HG03175 (cell line): ENCODE measurements at regions not wholly inside any gene's neighbourhood (a gene's known extent, or its start where the extent isn't known, plus 50 kb on each side); places are given as distances from the start of the nearest gene placed in this dataset.
A peak's percentile ranks its signal among the peaks of the same experiment; 100 is the strongest.

ENCODE experiments used
- ATAC-seq: cut with Tn5 transposase; IDR thresholded peaks from one replicate; pipeline ENCODE4 v1.9.1; 2021; ENCODE audit warnings: mild to moderate bottlenecking, moderate library complexity; ENCODE audit not compliant: unreplicated experiment

GRCh38 chr3:5427021-5427420 lies 239.5 kb downstream of the EDEM1 start:
- ATAC-seq, result no peak

DNA sequence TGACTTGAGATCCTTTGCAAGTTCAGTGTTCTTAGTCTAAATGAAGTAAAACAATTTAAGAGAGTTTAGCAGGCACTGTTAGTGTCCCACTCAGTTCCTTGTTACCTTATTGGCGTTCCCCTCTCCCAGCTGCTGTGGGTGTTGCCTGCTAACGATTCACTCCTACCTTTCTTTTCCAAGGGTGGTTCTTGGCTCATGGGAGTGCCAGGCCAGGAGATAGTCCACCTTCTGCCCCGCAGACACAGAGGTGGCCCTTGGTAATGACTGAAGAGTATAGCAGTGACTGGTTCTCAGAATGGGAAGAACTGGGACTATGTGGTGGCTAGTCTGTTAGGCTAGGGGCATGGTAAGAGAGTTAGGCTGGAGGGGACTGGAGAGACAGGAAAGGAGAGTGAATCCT lies 240.4 kb downstream of the EDEM1 start:
- ATAC-seq, result no peak

- peak; percentile 80 for ATAC-seq
Measured at GRCh38 chr3:5428607-5429516, 241.4 kb downstream of the EDEM1 start.

DNA sequence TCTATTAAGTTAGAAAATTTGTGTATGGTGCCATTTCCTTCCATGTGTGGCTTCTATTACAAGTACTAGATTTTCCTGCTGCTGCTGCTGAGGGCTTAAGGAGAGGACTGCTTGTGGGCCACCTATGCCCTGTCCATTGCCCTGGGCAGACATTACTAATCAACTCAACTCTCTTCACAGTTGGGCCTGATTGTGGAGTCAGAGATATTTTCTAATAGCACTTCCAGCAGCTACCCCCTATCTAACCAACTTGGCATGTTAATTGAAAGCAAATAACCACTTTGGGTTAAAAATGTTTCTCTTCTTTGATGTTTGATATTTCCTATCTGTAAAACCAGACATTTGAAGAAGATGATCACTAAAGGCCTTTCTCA lies 242.0 kb downstream of the EDEM1 start:
- ATAC-seq, result no peak

DNA sequence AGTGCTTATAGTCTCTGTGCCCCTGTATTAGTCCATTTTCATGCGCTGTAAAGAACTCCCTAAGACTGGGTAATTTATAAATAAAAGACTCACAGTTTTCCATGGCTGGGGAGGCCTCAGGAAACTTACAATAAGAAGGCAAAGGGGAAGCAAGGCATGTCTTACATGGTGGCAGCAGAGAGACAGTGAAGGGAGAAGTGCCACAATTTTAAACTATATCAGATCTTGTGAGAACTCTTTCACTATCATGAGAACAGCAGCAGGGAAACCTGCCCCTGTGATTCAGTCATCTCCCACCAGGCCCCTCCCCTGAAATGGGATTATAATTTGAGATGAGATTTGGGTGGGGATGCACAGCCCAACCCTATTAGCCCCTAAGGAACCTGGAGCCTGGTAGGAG lies 243.2 kb downstream of the EDEM1 start:
- ATAC-seq, result no peak

DNA sequence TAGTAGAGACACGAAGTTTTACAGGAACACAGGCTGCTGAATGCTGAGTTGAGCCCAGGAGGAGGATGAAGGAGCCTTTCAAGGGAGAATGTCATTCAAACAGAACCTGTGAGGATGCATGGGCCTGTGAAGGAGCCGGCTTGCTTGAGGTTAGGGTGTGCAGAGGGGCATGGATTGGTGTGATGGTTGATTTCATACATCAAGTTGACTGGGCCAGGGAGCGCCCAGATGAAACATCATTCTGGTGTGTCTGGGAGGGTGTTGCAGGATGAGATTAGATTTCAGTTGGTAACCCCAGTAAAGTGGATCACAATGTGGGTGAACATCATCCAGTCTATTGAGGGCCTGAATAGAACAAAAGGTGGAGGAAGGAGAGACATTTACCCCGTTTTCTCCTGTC lies 243.6 kb downstream of the EDEM1 start:
- ATAC-seq, result no peak

GRCh38 chr3:5431811-5432378 lies 244.4 kb downstream of the EDEM1 start:
- peak; percentile 27 for ATAC-seq

DNA sequence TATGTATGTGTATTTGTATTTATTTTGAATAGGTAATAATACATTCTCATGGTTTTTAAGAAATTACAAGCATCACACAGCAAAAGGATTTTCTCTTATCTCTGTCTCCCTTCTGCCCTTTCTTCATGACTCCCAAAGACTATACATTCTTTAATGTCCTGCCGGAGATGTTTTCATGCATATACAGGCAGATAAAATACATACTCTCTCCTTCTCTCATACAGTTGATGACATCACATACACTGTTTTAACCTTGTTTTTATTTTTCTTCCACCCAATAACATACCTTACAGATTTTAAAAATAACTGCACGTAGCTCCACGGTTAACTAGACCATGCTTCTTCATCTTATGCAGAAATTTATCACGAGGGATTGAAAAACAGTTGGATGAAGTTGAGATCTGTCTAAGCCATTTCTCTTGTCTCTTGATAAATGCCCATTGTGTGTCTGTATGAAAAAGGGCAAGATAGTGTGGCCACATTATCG lies 249.8 kb downstream of the EDEM1 start:
- no peak for ATAC-seq

DNA sequence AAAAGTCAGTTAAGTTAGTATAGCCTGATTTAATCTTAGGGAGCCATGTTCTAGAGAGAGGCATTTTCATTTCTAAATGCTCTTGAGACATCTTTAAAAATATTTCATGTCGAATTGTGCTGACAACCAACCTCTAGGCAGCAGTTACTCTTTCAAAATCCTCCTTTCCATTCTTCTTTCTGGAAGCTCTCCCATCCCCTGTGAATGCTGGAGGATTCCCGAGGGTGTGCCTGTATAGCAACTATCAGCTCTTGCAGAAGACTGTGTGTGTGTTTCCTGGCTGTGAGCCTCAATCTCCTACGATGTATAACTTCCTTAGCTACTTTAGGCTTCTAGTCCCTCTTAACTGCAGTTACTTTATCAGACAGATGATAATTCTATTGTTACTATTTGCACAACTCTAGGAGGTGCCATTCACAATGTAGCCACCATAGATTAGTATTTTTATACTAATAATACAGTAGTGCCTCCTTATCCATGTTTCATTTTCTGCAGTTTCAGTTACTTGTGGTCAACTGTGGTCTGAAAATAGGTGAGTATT lies 250.3 kb downstream of the EDEM1 start:
- no peak for ATAC-seq

DNA sequence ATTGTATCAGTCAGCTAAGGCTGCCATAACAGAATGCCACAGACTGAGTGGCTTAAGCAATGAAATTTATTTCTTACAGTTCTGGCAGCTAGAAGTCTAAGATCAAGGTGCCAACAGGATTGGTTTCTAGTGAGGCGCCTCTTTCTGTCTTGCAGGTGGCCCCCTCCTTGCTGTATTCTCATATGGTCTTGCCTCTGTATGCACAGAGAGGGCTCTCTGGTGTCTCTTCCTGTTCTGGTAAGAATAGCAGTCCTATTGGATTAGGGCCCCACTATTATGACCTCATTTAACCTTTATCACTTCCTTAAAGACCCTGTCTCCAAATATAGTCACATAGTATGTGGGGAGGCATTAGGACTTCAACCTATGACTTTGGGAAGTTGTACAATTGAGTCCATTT lies 253.9 kb downstream of the EDEM1 start:
- no peak for ATAC-seq

DNA sequence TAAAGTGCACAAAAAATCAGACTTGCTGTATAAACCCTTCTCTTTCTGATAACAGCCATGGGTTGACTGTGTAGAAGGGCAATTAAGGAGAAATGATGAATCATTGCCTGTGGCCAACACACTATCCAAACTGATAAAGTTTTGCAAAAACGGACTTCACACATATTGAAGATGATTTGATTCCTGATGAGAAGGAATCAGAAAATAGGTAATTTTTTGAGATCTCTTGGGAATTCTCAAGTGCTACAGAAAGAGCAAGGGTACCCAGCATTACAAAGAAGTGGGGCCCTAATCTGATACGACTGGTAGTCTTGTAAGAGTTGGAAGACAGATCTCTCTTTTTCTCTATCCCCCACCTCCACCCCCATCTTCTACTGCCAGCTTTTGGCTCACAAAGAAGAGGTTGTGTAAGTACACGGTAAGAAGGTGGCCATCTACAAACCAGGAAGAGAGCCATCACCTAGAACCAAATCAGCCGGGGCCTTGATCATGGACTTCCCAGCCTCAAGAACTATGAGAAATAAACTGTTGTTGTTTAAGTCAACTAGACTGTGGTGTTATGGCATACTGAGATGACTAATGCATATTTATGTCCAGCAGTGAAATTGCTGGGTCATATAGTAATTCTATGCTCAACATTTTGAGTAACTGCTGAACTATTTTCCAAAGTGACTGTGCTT lies 254.7 kb downstream of the EDEM1 start:
- ATAC-seq, result no peak

DNA sequence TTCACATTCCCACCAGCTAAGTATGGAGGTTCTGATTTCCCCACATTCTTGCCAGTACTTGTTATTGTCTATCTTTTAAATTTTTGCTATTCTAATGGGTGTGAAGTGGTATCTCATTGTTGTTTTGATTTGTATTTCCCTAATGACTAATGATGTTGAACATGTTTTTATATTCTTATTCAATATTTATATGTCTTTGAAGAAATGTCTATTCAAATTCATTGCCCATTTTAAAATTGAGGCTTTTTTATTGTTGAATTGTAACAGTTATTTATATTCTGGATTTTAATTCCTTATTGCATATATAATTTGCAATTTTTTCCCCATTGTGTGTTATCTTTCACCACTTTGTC lies 255.3 kb downstream of the EDEM1 start:
- no peak for ATAC-seq

DNA sequence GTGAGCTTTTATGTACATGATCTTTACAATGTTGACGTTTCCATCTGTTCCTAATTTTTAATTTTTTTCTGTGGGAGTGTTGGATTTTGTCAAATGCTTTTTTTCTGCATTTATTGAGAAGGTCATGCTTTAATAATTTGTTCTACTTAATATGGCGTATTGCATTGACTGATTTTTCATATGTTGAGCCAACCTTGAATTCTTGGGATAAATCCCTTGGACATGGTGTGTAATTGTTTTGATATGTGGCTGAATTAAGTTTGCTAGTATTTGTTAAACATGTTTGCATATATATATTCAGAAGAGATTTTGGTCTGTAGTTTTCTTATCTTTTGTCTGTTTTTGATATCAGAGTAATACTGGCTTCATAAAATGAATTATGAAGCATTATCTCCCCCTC lies 256.7 kb downstream of the EDEM1 start:
- ATAC-seq, result no peak

DNA sequence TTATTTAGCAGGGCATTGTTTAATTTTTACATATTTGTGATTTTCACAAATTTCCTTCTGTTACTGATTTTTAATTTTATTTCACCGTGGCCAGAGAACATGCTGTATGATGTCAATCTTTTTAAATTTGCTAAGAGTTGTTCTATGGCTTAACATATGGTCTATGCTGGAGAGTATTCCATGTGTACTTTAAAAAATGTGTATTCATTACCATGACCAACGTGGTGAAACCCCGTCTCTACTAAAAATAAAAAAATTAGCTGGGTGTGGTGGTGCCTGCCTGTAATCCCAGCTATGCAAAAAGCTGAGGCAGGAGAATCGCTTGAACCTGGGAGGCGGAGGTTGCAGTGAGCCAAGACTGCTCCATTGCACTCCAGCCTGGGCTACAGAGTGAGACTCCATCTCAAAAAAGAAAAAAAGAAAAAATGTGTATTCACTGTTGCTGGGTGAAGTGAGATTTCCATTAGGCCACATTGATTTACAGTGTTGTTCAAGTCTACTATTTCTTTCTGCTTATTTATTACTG lies 258.2 kb downstream of the EDEM1 start:
- ATAC-seq, result no peak

GRCh38 chr3:5448246-5448645 lies 260.7 kb downstream of the EDEM1 start:
- no peak for ATAC-seq

DNA sequence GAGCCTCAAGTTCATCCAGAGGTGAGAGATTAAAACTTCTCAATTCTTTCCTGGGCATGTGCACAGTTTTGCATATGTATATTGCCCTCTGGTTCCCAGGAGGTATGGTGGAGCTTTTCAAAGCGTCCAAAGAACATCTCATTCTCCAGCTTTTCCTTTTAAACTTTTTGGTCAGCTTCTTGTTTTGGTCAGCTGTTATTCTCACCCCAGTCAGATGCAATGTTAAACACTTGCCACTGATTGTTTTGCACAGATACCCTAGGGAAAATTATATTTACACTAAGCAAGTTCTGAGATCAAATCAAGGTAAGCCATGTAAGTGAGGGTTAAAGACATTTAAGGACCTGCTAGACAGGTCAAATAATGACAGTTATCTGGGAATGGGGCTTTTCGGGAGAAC lies 261.3 kb downstream of the EDEM1 start:
- ATAC-seq, result no peak

GRCh38 chr3:5456199-5456598 lies 268.7 kb downstream of the EDEM1 start:
- peak; percentile 64 for ATAC-seq

- no peak for ATAC-seq
Measured at GRCh38 chr3:5458526-5458925, 271.0 kb downstream of the EDEM1 start.

GRCh38 chr3:5462086-5462485 lies 274.6 kb downstream of the EDEM1 start:
- ATAC-seq, result no peak

DNA sequence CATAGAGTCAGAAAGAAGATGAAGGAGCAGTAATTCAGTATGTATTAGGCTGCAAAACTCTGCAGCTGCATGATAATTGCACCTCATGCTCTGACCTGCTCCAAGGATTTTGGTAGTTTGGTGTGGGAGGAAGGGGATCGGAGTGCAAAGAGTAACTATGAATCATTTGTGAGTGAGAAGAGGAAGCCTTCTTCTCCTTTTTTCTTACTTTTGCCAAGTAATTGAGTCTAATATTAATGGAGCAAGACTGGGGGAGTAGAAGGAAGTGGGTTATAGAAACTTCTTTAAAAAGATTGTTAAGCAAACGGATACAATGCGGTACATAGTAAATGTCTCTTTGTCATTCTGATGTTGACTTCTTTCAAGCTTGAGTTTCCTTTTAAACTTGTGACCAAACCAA lies 276.5 kb downstream of the EDEM1 start:
- ATAC-seq, result no peak

- no peak for ATAC-seq
Measured at GRCh38 chr3:5464649-5465048, 277.1 kb downstream of the EDEM1 start.
